ENCODE measurements at regions not wholly inside any gene's neighbourhood (a gene's known extent, or its start where the extent isn't known, plus 50 kb on each side); places are given as distances from the start of the nearest gene placed in this dataset.

GRCh38 chr12:130104571-130105106 lies 57.6 kb upstream of the FZD10 start:
- FAIRE-seq, result no peak

GRCh38 chr12:130109062-130109945 lies 53.0 kb upstream of the FZD10 start:
- no peak for FAIRE-seq

- FAIRE-seq, result no peak
These were observed 51.4 kb upstream of the FZD10 start for GRCh38 chr12:130110914-130111313.

DNA sequence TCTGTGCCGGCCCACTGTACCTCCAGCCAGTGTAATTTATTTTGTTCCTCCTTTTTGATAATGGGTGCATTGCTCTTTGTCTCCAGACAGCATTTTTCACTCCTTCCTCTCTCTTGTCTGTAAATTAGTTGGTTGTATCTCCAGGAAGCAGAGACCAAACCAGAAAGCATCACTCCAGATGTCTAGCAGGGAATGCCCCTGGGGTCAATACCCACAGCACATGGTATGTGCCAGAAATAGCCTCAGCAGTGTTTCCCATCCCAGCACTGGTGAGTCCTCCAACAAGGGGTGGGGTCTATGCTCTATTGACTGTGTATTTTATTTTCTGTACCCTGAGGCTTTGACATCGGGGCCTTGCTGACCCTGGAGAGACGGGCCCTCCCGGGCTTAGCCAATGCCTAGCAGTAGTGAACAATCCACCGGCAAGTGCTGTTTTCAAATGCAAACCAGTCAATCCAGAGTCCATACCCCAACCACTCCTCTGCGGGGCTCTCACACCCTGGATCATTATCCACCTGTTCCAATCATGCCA lies 50.2 kb upstream of the FZD10 start:
- FAIRE-seq, result no peak

All from islet of Langerhans (tissue), 1 donor.